HepG2 (cell line): ENCODE measurements at regions not wholly inside any gene's neighbourhood (a gene's known extent, or its start where the extent isn't known, plus 50 kb on each side); places are given as distances from the start of the nearest gene placed in this dataset.

Experiments used
- ATAC-seq: fragments of 200-7000 bp; cut with Tn5 transposase; 3 replicates; pipeline ENCODE4 v1.9.1; 2020; ENCODE audit warnings: mild to moderate bottlenecking, moderate library complexity
- BruUV-seq: library from RNA; stranded (reverse); fragments of 400-500 nt; replicated peaks from 2 replicates; lab custom pipeline; 2021; lab: Mats Ljungman, UMichigan
- CTCF ChIA-PET: fragments of 300-600 bp; formaldehyde crosslinking; extraction: SDS; loops from one replicate; lab custom pipeline; 2021; ENCODE audit warnings: low total read pairs, inconsistent platforms, low intra/inter-chr PET ratio; lab: Yijun Ruan, JAX
- POLR2A ChIA-PET: fragments of 350-600 bp; sonication (Branson Sonifier 250); formaldehyde crosslinking; loops from one replicate; lab custom pipeline; 2020; ENCODE audit warnings: antibody characterized with exemption, inconsistent platforms; lab: Yijun Ruan, JAX
- DNase-seq: peaks from one replicate; pipeline ENCODE4 v3.0.0-alpha.2; 2015; ENCODE audit warnings: low spot score
- FAIRE-seq: peaks from 3 replicates; lab custom pipeline; 2011; peaks lifted over from hg19 to GRCh38; lab: Jason Lieb, UNC
- H2AFZ ChIP-seq: one replicate; pipeline ENCODE4 v1.6.1; 2011; ENCODE audit warnings: low read length, inconsistent platforms
- H3K27ac ChIP-seq: fragments of 300-600 bp; 3 replicates; pipeline ENCODE4 v1.8.0; 2011; ENCODE audit warnings: mixed run types, mild to moderate bottlenecking, mixed read lengths, low read length, inconsistent platforms; ENCODE audit not compliant: insufficient read depth; ENCODE audit errors: extremely low read length
- H3K27me3 ChIP-seq, 2 experiments: fragments of 200-600 bp in 1 of 2; 2 replicates in 1 of 2; 3 replicates in 1 of 2; pipeline versions ENCODE4 v1.6.0 to v1.8.0; 2011; ENCODE audit warnings: low read length in 2 of 2, mild to moderate bottlenecking in 2 of 2, moderate library complexity in 2 of 2, inconsistent platforms in 1 of 2; ENCODE audit not compliant: insufficient read depth in 2 of 2, control insufficient read depth in 1 of 2
- H3K36me3 ChIP-seq, 2 experiments: fragments of 200-600 bp in 1 of 2; replicated peaks in 1 of 2; 2 replicates in 1 of 2; 3 replicates in 1 of 2; pipeline versions ENCODE4 v1.5.1 to v1.8.0; 2011; ENCODE audit warnings: low read length in 2 of 2, inconsistent platforms in 1 of 2; ENCODE audit not compliant: insufficient read depth in 2 of 2, control insufficient read depth in 1 of 2
- H3K4me1 ChIP-seq: 2 replicates; pipeline ENCODE4 v1.5.1; 2012; ENCODE audit warnings: low read length, inconsistent platforms; ENCODE audit not compliant: insufficient read depth
- H3K4me2 ChIP-seq: 2 replicates; pipeline ENCODE4 v1.6.0; 2011; ENCODE audit warnings: low read depth, low read length, inconsistent platforms
- H3K4me3 ChIP-seq, 3 experiments: fragments of 200-600 bp in 1 of 3; sonication (generic), shearing (Covaris generic) in 1 of 3; replicated peaks in 1 of 3; 2 replicates each; pipeline ENCODE4 v1.5.1; 2011 to 2016; ENCODE audit warnings: low read length in 3 of 3, inconsistent platforms in 2 of 3, low read depth in 2 of 3, mild to moderate bottlenecking in 2 of 3, control low read depth in 1 of 3, mixed read lengths in 1 of 3; ENCODE audit not compliant: insufficient read depth in 1 of 3
- H3K79me2 ChIP-seq: one replicate; pipeline ENCODE4 v1.6.1; 2011; ENCODE audit warnings: low read length, inconsistent platforms; ENCODE audit not compliant: insufficient read depth
- H3K9ac ChIP-seq: 2 replicates; pipeline ENCODE4 v1.6.0; 2011; ENCODE audit warnings: mild to moderate bottlenecking, low read depth, low read length, inconsistent platforms; ENCODE audit not compliant: insufficient read depth
- H3K9me3 ChIP-seq: 2 replicates; pipeline ENCODE4 v1.5.1; 2012; ENCODE audit warnings: mild to moderate bottlenecking, low read length
- H4K20me1 ChIP-seq: 2 replicates; pipeline ENCODE4 v1.6.0; 2011; ENCODE audit warnings: inconsistent platforms, mild to moderate bottlenecking, low read length, moderate library complexity; ENCODE audit not compliant: insufficient read depth
- ARID3A ChIP-seq: IDR thresholded peaks from 2 replicates; pipeline ENCODE4 v1.6.1; 2012; ENCODE audit warnings: low read depth, low read length, improper control_type of control experiment
- E2F2 ChIP-seq: sonication (generic); formaldehyde crosslinking; IDR thresholded peaks from 2 replicates; pipeline ENCODE4 v1.4.0; 2020; ENCODE audit warnings: missing genetic modification reagents, borderline replicate concordance
- FOXJ3 ChIP-seq: sonication (generic); formaldehyde crosslinking; IDR thresholded peaks from 2 replicates; pipeline ENCODE4 v1.4.0; 2020; ENCODE audit warnings: missing genetic modification reagents, mild to moderate bottlenecking, borderline replicate concordance
- HIVEP1 ChIP-seq: sonication (generic); formaldehyde crosslinking; IDR thresholded peaks from 2 replicates; pipeline ENCODE4 v1.4.0; 2020; ENCODE audit warnings: mild to moderate bottlenecking, missing genetic modification reagents
- MEIS2 ChIP-seq: sonication (generic); formaldehyde crosslinking; IDR thresholded peaks from 2 replicates; pipeline ENCODE4 v1.9.0; 2021; ENCODE audit warnings: mild to moderate bottlenecking, missing genetic modification reagents
- PAX8 ChIP-seq: sonication (generic); formaldehyde crosslinking; IDR thresholded peaks from 2 replicates; pipeline ENCODE4 v1.8.0; 2022; ENCODE audit warnings: mild to moderate bottlenecking, missing genetic modification reagents, borderline replicate concordance
- RXRA ChIP-seq: sonication (generic); formaldehyde crosslinking; IDR thresholded peaks from 2 replicates; pipeline ENCODE4 v1.5.1; 2020; ENCODE audit warnings: missing genetic modification reagents
- SETDB1 ChIP-seq: sonication (generic); formaldehyde crosslinking; IDR thresholded peaks from 2 replicates; pipeline ENCODE4 v1.5.1; 2020; ENCODE audit warnings: missing genetic modification reagents, mild to moderate bottlenecking, borderline replicate concordance
- SIX4 ChIP-seq: sonication (generic); formaldehyde crosslinking; IDR thresholded peaks from 2 replicates; pipeline ENCODE4 v1.4.0; 2020; ENCODE audit warnings: missing genetic modification reagents
- SNAI1 ChIP-seq: sonication (generic); formaldehyde crosslinking; IDR thresholded peaks from 2 replicates; pipeline ENCODE4 v1.5.0; 2020; ENCODE audit warnings: mild to moderate bottlenecking, missing genetic modification reagents, borderline replicate concordance
- TARDBP ChIP-seq: sonication (generic); formaldehyde crosslinking; IDR thresholded peaks from 2 replicates; pipeline ENCODE4 v1.8.0; 2022; ENCODE audit warnings: mild to moderate bottlenecking, missing genetic modification reagents
- ZBTB34 ChIP-seq: sonication (generic); formaldehyde crosslinking; IDR thresholded peaks from 2 replicates; pipeline ENCODE4 v1.8.0; 2022; ENCODE audit warnings: mild to moderate bottlenecking, missing genetic modification reagents
- ZNF33A ChIP-seq: sonication (generic); formaldehyde crosslinking; IDR thresholded peaks from 2 replicates; pipeline ENCODE4 v1.5.1; 2020; ENCODE audit warnings: missing genetic modification reagents, mild to moderate bottlenecking, moderate library complexity, borderline replicate concordance
- ZNF629 ChIP-seq: sonication (generic); formaldehyde crosslinking; conservative IDR thresholded peaks from 2 replicates; pipeline ENCODE4 v1.5.0; 2020; ENCODE audit warnings: missing genetic modification reagents
- ZNF740 ChIP-seq: sonication (generic); formaldehyde crosslinking; IDR thresholded peaks from 2 replicates; pipeline ENCODE4 v1.4.0; 2020; ENCODE audit warnings: missing genetic modification reagents
- ZSCAN5A ChIP-seq: sonication (generic); formaldehyde crosslinking; IDR thresholded peaks from 2 replicates; pipeline ENCODE4 v1.8.0; 2022; ENCODE audit warnings: mild to moderate bottlenecking, missing genetic modification reagents, borderline replicate concordance
- WGBS: methylation state at CpG from one replicate; pipeline ENCODE4 v1.1.6; 2017; ENCODE audit warnings: low lambda C conversion rate; 5-methylcytosine and 5-hydroxymethylcytosine counted together
- in situ Hi-C: cut with HindIII; loops from 2 replicates; pipeline ENCODE4 v1.10.0; 2017; ENCODE audit warnings: low pct_unique_long_range_greater_than_20kb; ENCODE audit not compliant: extremely low pct_ligation_motif_present
- intact Hi-C: fragments of 100-400 bp; cut with micrococcal nuclease; formaldehyde crosslinking; loops from one replicate; pipeline ENCODE4 v1.10.0; 2022; ENCODE audit not compliant: unreplicated experiment

GRCh38 chr13:90690458-90691080 lies 656.9 kb upstream of the MIR17HG start:
- Histone ChIP-seq H3K79me2 (no peaks in the 10 kb centered on the region), H3K4me2 (no peak overlapping the region), H3K36me3 (no peaks in the 10 kb centered on the region), H2AFZ (no peak overlapping the region), H3K4me3 (no peak overlapping the region), H3K27me3 (no peaks in the 10 kb centered on the region), H4K20me1 (no peaks in the 10 kb centered on the region), H3K4me1 (no peaks in the 10 kb centered on the region), H3K27ac (no peak overlapping the region), H3K9me3 (no peaks in the 10 kb centered on the region), H3K9ac (no peak overlapping the region)
- CTCF ChIA-PET, result no interaction called here
- in situ Hi-C loops, result no loop called here
- FAIRE-seq (no peak), ATAC-seq (no peak), DNase-seq (no peak)
- POLR2A ChIA-PET, result no interaction called here
- TF ChIP-seq PAX8 (no peak), SIX4 (CRISPR knock-in tag) (no peak), ZNF33A (CRISPR knock-in tag) (no peak), ZNF629 (CRISPR knock-in tag) (no peak), ARID3A (no peak), ZBTB34 (no peak), SETDB1 (no peak), ZNF740 (CRISPR knock-in tag) (no peak), RXRA (CRISPR knock-in tag) (no peak), SNAI1 (CRISPR knock-in tag) (no peak), TARDBP (CRISPR knock-in tag) (no peak), E2F2 (CRISPR knock-in tag) (no peak), ZSCAN5A (CRISPR knock-in tag) (no peak), MEIS2 (CRISPR knock-in tag) (no peak), HIVEP1 (CRISPR knock-in tag) (no peak), FOXJ3 (CRISPR knock-in tag) (no peak)
- 44% methylated on average over 5 of the region's 5 CpGs for WGBS
- no TSS peak for BruUV-seq
- intact Hi-C loops, result no loop called here
